Skin epidermis (tissue), 12 donors: ENCODE measurements at regions not wholly inside any gene's neighbourhood (a gene's known extent, or its start where the extent isn't known, plus 50 kb on each side); places are given as distances from the start of the nearest gene placed in this dataset.

Source experiments
- H3K27ac ChIP-seq, 21 experiments: fragments of 200-600 bp; sonication (generic) in 11 of 21; one replicate each; pipeline ENCODE4 v1.5.0; 2020; ENCODE audit warnings: mild to moderate bottlenecking in 3 of 21, inconsistent platforms in 2 of 21, moderate library complexity in 2 of 21
- H3K4me3 ChIP-seq, 7 experiments: fragments of 200-600 bp; sonication (generic) in 2 of 7; one replicate each; pipeline ENCODE4 v1.5.0; 2020; ENCODE audit warnings: inconsistent platforms in 2 of 7, mild to moderate bottlenecking in 2 of 7, moderate library complexity in 1 of 7

DNA sequence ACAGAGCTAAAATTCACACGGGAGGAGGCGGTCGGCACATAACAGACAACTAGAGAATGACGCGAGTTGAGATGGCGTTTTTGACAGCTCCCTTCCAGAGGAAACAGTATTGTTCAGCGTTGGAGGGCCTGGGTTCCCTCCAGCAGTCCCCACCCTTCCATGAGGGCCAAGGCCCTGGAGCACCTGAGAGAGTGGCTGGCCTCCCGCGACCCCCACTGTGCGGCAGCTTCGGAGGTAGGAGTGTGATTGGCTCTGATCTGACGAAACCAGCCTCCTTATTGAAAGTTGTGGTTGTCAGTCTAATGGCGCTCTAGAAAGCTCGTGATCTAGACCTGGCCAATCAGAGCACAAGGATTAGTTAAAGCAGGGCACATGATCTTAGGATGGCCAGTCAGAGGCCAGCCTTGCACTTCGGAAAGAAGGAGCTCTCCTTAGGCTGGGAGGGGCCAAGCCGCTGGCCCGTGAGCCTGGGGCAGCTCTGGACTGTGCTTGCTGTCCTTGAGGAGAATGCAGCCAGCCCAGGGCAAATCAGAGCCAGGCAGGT lies 104.5 kb upstream of the CELF4 start:
- no peak overlapping the region for H3K27ac ChIP-seq
- no peak overlapping the region for H3K4me3 ChIP-seq

DNA sequence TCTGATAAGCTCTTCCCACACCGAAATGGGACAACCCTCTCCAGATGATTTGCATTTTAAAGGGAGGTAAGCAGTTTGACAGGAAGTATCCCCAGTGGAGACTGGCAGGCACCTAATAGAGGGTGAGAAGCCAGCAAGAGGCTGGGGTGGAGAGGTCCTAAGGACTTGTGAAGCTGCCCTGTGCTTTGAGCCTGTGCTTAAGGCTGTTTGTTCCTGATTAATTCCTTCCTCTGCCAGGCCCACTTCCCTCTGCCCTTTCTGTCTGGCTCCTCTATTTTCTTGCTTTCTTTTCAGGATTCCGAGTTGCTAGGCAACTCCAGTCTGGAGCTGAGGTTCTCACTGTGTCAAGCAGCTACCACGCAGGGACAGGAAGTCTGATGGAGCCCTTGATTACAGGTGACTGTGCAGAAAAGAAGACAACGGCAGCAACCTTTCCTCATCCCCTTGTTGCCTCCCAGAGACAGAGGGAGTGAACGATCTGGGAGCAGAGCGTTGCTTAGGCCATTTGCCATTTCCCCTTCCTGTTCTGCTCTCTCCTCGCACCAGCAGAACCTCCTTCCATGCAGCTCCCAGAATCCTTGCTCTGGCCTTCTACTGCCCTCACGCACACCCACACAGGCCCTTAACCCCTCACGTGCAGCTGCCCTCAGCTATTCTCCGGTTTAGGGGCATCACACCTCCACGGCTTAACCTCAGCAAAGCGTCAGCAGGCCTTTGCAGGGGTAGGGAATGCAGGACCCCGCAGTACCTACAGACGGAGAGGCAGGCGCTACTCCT lies 103.6 kb upstream of the CELF4 start:
- Histone ChIP-seq H3K27ac (no peak overlapping the region), H3K4me3 (no peak overlapping the region)

DNA sequence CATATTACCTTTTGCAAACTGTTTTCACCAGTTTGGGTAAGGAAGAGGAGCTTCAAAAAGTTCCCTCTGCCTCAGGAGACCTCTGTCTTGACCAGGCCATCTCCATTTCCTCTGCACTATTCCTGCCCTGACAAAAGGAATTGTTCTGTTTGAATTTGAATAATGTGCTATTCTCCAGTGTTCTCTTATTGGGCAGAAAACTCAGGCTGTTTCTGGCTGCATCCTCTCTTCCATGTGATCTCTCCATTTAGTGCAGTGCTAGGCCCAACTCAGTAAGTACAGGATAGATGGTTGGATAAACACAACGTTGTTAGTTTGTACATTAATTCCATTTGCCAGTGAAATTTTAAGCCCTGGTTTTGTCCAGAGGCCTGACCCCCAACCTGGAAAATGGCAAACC lies 102.2 kb upstream of the CELF4 start:
- no peak overlapping the region for H3K4me3 ChIP-seq
- no peak overlapping the region for H3K27ac ChIP-seq

DNA sequence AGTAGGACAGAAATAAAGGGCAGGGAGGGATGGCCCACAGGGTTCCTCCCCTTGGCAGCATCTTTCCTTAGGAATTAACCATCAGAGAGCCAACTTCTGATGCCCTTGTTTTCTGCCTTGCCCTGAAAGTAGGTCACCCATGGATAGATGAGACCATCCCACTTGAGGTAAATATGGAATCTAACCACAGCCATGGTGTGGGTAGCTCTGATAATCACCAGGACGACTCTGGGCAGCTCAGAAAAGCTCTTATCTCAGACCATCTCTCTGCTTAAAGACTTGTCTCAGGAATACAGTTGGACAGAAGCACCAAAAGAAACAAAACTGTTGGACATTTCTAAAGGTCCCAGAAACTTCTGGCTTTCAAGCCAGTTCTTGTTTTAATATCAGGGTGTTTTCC lies 101.4 kb upstream of the CELF4 start:
- no peak overlapping the region for H3K27ac ChIP-seq

DNA sequence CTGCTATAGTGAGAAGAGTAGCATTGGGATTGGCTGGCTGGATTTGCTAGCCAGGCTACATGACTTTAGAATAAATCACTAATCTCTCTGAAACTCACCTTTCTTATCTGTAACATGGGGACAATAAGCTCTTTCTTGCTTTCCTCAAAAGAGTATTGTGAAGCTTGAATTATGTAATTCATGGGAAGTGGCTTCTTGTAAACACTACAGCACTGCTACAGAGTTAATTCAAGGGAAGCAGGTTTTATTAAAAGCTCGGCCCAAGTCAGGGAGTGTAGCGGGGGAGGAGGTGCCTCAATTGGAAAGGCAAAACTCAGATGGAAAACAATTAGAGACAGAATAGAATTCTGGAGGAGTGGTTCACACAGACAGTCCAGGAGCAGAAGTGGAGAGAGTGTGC lies 100.9 kb upstream of the CELF4 start:
- no peak overlapping the region for H3K4me3 ChIP-seq
- H3K27ac ChIP-seq: no peak overlapping the region

More for the DNA sequence above, 101.4 kb upstream of the CELF4 start:
- no peak overlapping the region for H3K4me3 ChIP-seq

DNA sequence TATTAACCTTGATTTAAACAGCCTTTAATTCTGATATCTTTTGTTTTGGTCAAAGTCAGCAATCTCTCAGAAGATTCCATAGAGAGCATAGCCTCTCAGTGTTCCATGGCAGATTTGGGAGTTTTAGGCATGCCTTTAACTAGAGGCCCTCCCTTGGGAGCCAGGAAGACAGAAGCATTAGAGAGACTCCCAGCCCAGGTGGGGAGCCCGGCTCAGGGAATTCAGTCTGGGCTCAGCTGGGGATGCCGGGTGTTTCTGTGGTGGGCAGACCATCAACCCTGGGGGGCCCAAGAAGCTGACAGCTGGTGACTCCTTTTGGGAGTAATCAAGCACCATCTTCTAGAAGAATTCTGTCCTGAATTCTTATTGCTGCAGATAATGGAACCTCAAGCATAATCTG lies 99.7 kb upstream of the CELF4 start:
- H3K27ac ChIP-seq: no peak overlapping the region
- H3K4me3 ChIP-seq: no peak overlapping the region

DNA sequence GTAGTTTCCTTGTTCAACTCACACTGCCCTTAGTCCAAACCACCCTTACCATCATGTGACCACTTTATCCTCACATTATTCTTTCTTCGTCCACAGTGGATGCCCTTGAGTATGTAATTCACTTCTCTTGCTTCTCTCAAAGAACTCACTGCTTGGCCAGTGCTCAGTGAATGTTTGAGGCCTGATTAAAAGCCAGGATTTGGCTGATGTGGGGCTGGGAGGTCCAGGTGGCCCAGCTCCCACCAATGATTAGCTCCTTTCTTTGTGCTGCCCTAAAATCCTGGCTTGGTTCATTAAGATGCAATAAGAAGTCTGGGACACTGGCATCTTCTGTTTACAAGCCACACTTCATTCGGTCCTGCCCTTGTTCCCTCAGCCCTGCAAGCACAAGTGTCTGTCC lies 97.8 kb upstream of the CELF4 start:
- H3K4me3 ChIP-seq: no peak overlapping the region
- no peak overlapping the region for H3K27ac ChIP-seq

DNA sequence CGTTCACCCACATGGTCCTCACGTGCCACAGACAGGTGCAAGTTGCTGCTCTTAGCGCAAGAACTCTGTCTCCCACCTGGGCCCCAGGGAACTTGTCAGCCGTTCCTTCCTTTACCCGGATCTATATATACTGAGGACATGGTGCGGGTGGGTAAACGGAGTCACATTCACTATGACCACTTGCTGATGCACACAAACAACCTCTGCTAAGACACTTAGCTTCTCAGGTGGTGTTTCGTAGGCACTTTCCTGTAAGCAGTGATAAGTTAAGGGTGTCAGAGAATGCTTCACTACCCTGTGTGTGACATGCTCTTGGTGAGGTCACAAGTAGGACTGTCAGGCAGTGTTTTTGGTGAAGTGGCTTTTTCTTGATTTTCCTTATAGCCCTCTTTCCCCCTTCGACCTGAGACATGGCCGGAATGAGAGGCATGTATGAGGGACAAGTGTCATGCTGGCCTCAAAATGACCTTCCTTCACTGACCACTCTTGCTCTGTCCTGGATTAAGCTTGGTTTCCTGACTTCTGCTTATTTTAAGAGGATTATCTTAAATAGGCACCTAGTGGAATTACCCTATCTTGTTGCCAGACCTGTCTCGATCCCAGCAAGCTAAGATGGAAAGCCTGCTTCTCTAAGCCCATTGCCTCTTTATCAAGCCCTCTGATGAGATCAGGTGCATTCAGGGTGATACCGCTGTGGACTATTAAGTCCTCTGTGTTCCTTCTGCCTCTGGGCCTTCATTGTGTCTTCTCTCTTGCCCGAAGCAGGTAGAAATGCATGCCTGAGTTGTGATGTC lies 97.1 kb upstream of the CELF4 start:
- Histone ChIP-seq H3K27ac (no peak overlapping the region), H3K4me3 (no peak overlapping the region)

DNA sequence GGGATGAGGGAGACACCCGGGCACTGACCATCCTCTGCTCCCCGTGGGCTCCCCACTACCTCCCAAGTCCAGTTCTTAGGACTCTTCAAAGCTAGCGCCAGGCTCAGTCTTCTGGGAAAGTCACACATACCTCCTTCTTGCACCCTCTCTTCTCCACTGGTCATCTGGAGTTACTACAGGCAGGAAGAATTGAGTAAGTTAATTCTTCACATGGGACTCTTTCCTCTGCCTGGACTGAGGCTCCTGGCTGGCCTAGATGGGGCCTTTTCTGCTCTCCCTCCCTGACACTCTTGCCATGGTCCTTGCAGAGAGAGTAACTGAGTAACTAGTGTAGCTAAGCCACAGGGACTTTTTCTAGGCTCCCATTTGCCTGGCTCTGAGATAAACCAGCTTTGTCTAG lies 96.5 kb upstream of the CELF4 start:
- Histone ChIP-seq H3K4me3 (no peak overlapping the region), H3K27ac (no peak overlapping the region)

DNA sequence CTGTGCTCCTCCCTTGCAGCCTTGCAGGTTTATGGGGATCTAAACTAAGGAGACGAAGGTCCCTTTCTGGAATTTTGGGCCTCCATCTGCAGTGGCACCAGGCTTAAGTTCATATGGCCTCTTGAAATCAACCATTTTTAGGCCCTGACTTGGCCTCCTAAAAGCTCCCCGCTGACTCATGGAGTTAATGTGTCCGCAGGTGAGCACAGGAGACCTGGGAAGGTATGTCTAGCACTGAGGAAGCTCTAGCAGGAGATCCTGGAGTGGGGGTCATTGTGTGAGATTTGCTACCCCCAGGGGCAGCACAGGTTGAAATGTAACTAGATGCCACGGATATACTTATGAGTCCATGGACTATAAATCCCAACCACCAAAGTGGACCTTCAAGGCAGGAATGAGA lies 95.9 kb upstream of the CELF4 start:
- Histone ChIP-seq H3K4me3 (no peak overlapping the region), H3K27ac (no peak overlapping the region)

DNA sequence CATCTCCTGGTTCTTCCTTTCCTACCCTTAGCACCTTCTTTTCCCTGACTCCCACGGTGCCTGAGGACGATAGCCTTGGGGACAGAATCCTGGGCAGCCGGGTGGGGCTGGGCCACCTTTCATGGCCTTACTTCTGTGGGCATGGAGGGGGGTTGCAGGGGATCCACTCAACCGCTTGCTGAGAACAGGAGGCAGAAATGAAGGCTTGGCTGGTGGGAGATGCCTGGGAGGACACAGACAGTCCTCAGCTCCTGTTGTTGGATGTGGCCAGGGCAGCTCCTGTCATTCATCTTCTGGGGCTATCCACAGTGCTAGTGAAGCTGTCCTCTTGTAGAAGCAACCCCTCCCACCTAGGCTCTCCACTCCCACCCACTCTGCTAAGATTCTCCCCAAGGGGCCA lies 95.5 kb upstream of the CELF4 start:
- H3K4me3 ChIP-seq: no peak overlapping the region
- H3K27ac ChIP-seq: no peak overlapping the region

DNA sequence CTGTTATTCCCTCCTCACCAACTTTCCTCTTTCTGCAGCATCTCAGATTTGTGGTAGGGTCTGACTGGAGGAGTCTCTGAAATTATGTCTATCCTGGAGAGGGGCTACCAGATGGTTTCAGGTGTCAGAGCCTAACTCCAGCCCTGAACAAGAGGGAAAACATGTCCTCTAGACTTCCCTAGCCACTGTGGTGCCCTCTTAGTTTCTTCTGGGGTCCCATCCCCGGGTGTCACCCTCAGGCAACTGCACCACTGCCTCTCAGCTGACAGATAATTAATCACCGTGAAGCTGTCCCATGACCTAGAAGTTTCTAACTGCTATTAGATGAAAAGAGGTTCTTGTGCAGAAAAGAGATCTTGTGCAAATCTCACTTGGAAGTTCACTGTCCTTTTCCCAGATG lies 95.1 kb upstream of the CELF4 start:
- H3K27ac ChIP-seq: no peak overlapping the region

DNA sequence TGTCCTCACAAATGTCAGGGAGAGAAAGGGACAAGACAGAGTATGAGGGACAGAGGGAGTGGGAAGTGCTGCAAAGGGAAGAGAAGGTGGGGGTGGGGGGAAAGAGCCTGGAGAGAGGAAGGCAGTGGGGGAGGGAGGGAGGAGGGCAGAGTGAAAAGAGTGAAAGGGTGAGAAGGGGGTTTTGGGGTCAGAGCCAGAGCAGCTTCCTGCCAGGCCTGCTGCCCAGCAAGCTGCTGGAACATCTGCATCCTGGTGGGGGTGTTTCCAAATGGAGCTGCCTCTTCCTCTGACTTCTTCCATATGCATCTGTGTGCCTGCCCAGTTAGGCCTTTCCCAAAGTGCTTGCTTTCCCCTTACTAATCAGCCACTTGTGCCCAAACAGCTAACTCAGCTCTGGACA lies 94.3 kb upstream of the CELF4 start:
- H3K27ac ChIP-seq: no peak overlapping the region
- no peak overlapping the region for H3K4me3 ChIP-seq

More for the DNA sequence above, 95.1 kb upstream of the CELF4 start:
- no peak overlapping the region for H3K4me3 ChIP-seq

DNA sequence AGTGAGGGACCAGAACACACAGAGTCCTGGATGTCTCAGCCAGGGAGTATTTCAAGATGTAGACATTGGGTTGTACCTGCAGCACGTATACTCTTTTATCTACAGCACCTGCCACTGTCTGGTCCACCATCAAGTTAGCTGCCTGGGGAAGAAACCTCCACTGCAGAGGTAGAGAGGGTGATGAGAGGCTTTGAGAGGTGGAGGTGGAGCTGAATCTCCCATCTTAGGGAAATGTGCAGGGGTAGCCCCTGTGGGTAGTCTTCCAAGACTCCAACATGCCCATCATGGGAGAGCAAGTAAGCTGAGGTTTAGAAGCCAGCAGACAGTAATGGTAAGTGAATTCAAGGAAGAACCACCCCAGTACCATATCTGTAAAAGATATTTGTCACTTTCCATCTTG lies 93.3 kb upstream of the CELF4 start:
- Histone ChIP-seq H3K4me3 (no peak overlapping the region), H3K27ac (no peak overlapping the region)

DNA sequence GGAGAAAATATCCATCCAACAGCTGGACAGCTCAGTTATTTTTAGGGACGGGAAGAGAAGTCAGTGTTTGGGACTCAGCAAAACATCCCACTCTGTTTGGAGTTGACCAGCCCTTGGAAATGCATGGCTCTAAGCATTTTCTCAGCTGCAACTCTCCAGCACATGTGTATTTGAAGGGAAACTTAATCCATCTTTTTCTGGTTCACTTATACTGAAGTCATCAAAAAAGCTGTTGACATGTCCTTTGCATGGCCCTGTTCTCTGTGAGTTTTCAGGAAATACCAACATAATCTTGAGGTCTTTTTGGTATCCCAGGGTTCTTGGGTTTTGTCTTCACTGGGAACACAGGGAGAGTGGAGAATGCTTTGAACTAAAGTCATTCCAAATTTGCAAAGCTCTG lies 91.9 kb upstream of the CELF4 start:
- Histone ChIP-seq H3K4me3 (no peak overlapping the region), H3K27ac (no peak overlapping the region)

DNA sequence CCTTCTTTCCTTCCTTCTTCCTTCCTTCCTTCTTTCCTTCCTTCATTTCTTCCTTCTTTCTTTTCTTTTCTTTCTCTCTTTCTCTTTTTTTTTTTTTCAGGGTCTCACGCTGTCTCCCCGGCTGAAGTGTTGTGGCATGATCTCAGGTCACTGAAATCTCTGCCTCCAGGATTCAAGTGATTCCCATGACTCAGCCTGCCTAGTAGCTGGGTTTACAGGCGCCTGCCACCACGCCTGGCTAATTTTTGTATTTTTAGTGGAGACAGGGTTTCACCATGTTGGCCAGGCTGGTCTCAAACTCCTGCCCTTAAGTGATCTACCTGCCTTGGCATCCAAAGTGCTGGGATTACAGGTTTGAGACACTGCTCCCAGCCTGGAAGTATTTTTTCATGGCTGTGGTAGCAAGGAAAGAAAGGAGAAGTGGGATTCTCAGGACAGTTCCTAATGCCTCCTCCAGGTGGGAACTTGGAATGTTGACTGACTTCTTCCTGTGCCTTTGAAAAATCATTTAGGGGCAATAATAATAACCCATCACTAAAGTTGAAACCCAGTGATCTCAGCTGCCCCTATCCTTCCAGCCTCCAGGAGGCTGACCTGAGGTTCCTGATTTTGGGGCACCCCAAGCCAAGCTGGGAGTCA lies 89.3 kb upstream of the CELF4 start:
- no peak overlapping the region for H3K4me3 ChIP-seq
- no peak overlapping the region for H3K27ac ChIP-seq

DNA sequence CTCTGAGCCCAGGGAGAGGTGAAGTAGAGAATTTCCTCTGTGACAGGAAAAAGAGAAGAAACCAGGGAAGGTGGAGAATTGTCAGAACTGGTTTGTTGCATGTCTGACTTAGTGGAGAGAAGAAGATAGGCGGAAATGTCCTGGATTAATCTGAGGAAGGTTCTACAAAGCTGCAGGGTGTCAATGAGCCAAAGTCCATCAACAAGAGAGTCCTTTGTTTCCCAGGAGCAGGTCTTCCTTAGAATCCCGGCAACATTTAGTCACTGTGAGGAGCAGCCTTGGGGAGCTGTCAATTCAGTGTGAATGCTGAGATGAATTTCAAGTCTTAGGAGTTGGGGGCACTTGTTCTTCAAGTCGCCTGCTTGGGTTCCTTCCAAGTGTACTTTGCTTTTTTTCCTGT lies 88.4 kb upstream of the CELF4 start:
- Histone ChIP-seq H3K4me3 (no peak overlapping the region), H3K27ac (no peak overlapping the region)

DNA sequence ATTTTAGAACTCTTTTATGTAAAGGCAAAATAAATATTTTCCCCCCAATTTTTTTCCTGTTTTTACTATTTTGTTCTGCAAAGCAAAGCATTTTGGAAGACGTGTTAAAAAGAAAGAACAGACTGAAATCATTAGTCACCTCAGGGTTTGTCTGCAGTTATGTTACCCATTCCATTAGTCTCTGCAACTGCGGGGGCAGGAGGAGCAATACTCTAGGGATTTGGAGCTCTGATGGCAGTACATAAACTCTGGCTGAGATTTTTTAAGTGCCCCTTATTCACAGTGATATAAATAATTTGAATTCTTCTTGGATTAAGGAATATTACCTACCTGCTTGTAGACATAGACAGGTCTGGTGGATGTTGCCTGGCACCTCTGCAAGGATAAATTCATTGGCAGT lies 88.0 kb upstream of the CELF4 start:
- Histone ChIP-seq H3K4me3 (no peak overlapping the region), H3K27ac (no peak overlapping the region)

DNA sequence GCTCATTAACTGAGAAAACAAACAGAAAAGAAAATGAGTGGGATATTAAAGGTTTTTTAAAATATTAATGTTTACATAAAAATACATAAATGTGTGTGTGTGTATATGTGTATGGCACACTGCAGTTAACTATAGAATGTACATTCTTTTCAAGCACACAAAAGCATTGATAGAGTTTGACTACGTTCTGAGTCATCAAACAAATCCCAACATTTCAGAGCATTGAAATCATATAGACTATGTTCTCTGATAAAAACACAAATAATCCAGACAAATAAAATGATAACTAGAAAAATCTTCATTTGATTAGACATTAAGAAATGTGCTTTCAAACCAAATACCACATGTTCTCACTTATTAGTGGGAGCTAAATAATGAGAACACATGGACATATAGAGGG lies 84.3 kb upstream of the CELF4 start:
- Histone ChIP-seq H3K4me3 (no peak overlapping the region), H3K27ac (no peak overlapping the region)

DNA sequence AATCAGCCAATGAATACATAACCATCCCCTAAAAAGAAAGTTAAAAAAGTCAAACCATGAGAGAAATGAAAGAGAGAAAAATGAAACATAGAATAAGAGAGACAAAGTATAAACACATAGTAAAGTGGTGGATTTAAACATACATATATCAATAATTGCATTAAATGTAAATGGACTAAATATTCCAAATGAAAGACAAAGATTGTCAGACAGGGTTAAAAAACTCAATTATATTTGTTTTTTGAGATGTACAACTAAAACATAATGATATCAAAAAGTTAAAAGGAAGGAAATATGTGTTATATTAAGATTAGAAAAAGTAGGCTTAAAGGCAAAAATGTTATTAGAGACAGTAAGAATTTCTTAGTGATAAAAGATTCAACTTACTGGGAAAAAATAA lies 83.8 kb upstream of the CELF4 start:
- no peak overlapping the region for H3K27ac ChIP-seq
- H3K4me3 ChIP-seq: no peak overlapping the region

DNA sequence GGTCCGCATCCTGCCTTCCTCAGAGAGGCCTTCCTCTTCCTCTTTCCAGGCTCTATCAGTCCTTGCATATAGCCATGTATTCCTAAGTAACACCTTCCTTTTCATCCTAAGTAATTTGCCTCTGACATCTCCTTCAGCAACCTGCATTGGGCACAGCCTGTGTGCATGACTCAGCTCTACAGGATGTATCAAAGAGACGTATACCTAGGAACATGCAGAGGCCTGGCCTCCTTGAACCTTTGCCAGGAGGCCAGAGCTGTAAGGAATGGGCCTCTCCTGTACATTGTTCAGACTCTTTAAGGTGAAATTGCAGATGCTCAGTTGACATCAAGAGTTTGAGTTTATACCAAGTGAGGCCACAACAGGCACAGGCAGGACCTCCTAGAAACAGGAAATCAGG lies 76.0 kb upstream of the CELF4 start:
- Histone ChIP-seq H3K4me3 (no peak overlapping the region), H3K27ac (no peak overlapping the region)
